H1 (cell line): ENCODE measurements at regions not wholly inside any gene's neighbourhood (a gene's known extent, or its start where the extent isn't known, plus 50 kb on each side); places are given as distances from the start of the nearest gene placed in this dataset.

Experiments
- ATF3 ChIP-seq: IDR thresholded peaks from 2 replicates; pipeline ENCODE4 v1.6.1; 2011; ENCODE audit warnings: low read depth, mild to moderate bottlenecking, low read length; ENCODE audit not compliant: insufficient read depth
- CTCF ChIP-seq, 3 experiments: IDR thresholded peaks; 1 replicate in 2 of 3; 2 replicates in 1 of 3; pipeline versions ENCODE4 v1.5.1 to v1.6.1; 2011; ENCODE audit warnings: low read length in 3 of 3, mild to moderate bottlenecking in 3 of 3, inconsistent platforms in 2 of 3, low read depth in 1 of 3, moderate library complexity in 1 of 3; ENCODE audit not compliant: insufficient read depth in 1 of 3; ENCODE audit errors: control extremely low read depth in 1 of 3
- EZH2 ChIP-seq: fragments of 200-600 bp; sonication (generic); IDR thresholded peaks from 2 replicates; pipeline ENCODE4 v1.7.1; 2012; ENCODE audit warnings: low read depth, mild to moderate bottlenecking, moderate library complexity, low read length, inconsistent platforms; ENCODE audit not compliant: severe bottlenecking
- POLR2A ChIP-seq, 2 experiments: IDR thresholded peaks; 1 replicate in 1 of 2; 2 replicates in 1 of 2; pipeline ENCODE4 v1.6.1; 2011; ENCODE audit warnings: low read depth in 2 of 2, low read length in 2 of 2, mild to moderate bottlenecking in 2 of 2; ENCODE audit errors: control extremely low read depth in 1 of 2
- TBP ChIP-seq: IDR thresholded peaks from 2 replicates; pipeline ENCODE4 v1.6.1; 2011; ENCODE audit warnings: low read depth, low read length, improper control_type of control experiment
- ZNF274 ChIP-seq: IDR thresholded peaks from 2 replicates; pipeline ENCODE4 v1.7.0; 2012; ENCODE audit warnings: low read length, borderline replicate concordance; ENCODE audit errors: extremely low read depth

GRCh38 chr18:23077493-23078256, 57.6 kb upstream of the CABLES1 start:
- TF ChIP-seq TBP, result no peak
- TF ChIP-seq ZNF274, result no peak
- TF ChIP-seq POLR2A (IDR thresholded peaks at IDR 0.05; ENCODE audit: control extremely low read depth in 1 of 2, low read depth in 2 of 2, low read length in 2 of 2), result no peak
- TF ChIP-seq CTCF (IDR thresholded peaks at IDR 0.05; ENCODE audit: control extremely low read depth in 1 of 3, insufficient read depth in 1 of 3, low read depth in 1 of 3, low read length in 3 of 3), result peak; percentile 25 to 45 (median 37)
- no peak for TF ChIP-seq ATF3
- no peak for TF ChIP-seq EZH2
